ENCODE measurements at regions not wholly inside any gene's neighbourhood (a gene's known extent, or its start where the extent isn't known, plus 50 kb on each side); places are given as distances from the start of the nearest gene placed in this dataset.

DNA sequence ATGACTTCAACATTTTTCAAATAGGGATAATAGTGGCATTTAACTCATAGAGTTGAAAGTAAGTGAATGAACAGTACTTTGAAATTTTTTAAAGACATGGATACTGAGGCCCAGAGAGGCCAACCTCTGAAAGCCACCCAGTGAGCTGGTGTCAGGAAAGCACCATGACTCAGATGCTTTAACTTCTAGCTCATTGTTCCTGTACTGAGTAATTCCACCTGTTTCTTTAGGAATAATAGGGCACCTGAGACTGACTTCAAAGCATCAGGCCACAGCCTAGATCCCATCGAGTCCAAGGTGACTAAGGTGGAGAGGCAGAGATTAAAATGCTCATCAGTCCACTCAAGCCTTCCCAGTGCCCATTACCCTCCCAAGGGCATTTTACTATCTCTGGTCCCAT lies 491.8 kb upstream of the TENM4 start:
- no peak for TF ChIP-seq POLR2A (IDR thresholded peaks at IDR 0.05)
- TF ChIP-seq, protein P1, sequence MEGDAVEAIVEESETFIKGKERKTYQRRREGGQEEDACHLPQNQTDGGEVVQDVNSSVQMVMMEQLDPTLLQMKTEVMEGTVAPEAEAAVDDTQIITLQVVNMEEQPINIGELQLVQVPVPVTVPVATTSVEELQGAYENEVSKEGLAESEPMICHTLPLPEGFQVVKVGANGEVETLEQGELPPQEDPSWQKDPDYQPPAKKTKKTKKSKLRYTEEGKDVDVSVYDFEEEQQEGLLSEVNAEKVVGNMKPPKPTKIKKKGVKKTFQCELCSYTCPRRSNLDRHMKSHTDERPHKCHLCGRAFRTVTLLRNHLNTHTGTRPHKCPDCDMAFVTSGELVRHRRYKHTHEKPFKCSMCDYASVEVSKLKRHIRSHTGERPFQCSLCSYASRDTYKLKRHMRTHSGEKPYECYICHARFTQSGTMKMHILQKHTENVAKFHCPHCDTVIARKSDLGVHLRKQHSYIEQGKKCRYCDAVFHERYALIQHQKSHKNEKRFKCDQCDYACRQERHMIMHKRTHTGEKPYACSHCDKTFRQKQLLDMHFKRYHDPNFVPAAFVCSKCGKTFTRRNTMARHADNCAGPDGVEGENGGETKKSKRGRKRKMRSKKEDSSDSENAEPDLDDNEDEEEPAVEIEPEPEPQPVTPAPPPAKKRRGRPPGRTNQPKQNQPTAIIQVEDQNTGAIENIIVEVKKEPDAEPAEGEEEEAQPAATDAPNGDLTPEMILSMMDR (IDR thresholded peaks at IDR 0.05), result no peak

Measured in adrenal gland (tissue), 5 donors.